ENCODE measurements at regions not wholly inside any gene's neighbourhood (a gene's known extent, or its start where the extent isn't known, plus 50 kb on each side); places are given as distances from the start of the nearest gene placed in this dataset.

DNA sequence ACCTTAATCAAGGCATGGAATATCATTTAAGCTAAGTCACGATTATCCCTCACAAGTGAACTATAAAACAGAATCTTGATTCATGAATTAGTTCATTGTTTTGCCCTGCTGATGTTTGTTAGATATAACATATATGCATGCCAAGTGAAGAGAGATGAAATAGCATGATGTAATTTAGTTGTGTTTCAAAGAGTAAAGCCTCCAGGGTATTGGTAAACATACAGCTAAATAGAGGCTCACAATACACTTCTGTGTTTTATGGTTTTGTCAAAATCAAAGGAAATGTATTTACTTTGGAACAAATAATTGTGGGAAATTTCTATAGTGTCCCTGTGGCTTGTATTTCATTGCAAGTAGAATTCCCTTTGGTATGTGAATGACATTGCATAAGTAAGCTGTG lies 69.0 kb upstream of the LEF1 start:
- no peak for DNase-seq (ENCODE audit: extremely low read depth, low read depth, low spot score)

- no peak for DNase-seq (ENCODE audit: extremely low read depth, low read depth, low spot score)
Observed at GRCh38 chr4:108236264-108236663, 67.5 kb upstream of the LEF1 start.

DNA sequence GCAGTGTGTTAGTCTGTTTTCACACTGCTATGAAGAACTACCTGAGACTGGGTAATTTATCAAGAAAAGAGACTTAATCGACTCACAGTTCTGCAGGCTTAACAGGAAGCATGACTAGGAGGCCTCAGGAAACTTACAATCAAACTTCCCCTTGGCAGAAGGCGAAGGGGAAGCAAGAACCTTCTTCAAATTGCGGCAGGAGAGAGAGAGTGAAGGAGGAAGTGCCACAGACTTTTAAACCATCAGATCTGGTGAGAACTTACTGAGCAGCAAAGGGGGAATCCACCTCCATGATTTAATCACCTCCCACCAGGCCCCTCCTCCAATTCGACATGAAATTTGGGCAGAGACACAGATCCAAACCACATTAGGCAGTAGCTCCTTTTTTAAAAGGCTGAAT lies 59.2 kb upstream of the LEF1 start:
- no peak for DNase-seq (ENCODE audit: extremely low read depth, low read depth, low spot score)

GRCh38 chr4:108224611-108225053 lies 55.9 kb upstream of the LEF1 start:
- no peak for DNase-seq (ENCODE audit: extremely low read depth, low read depth, low spot score)

- no peak for DNase-seq (ENCODE audit: extremely low read depth, low read depth, low spot score)
Observed at GRCh38 chr4:108223313-108223712, 54.6 kb upstream of the LEF1 start.

GRCh38 chr4:108219998-108220397 lies 51.3 kb upstream of the LEF1 start:
- DNase-seq (ENCODE audit: extremely low read depth, low read depth, low spot score): no peak

All from glomerular endothelial cell (primary cell).